GM18907 (cell line): ENCODE measurements at regions not wholly inside any gene's neighbourhood (a gene's known extent, or its start where the extent isn't known, plus 50 kb on each side); places are given as distances from the start of the nearest gene placed in this dataset.
"Not testable (repeated sequence)": the region's sequence is repeated elsewhere in the genome, so short reads cannot be mapped to it uniquely, and the experiment has no call there.

ENCODE experiments used
- ATAC-seq: cut with Tn5 transposase; IDR thresholded peaks from one replicate; pipeline ENCODE4 v1.9.1; 2021; ENCODE audit warnings: mild to moderate bottlenecking, moderate library complexity; ENCODE audit not compliant: unreplicated experiment

- ATAC-seq: no peak
Observed at GRCh38 chr3:194938845-194939531, 253.3 kb downstream of the FAM43A start.

- ATAC-seq: no peak
Observed at GRCh38 chr3:194939532-194939909, 253.8 kb downstream of the FAM43A start.

- no peak for ATAC-seq
Observed at GRCh38 chr3:194939949-194940770, 254.5 kb downstream of the FAM43A start.

GRCh38 chr3:194941360-194941955 lies 255.8 kb downstream of the FAM43A start:
- no peak for ATAC-seq

- no peak for ATAC-seq
Observed at GRCh38 chr3:194941956-194942511, 256.4 kb downstream of the FAM43A start.

- ATAC-seq: no peak
Observed at GRCh38 chr3:194944526-194944925, 258.8 kb downstream of the FAM43A start.

- ATAC-seq: no peak
Observed at GRCh38 chr3:194945508-194945907, 259.8 kb downstream of the FAM43A start.

GRCh38 chr3:194946091-194946490 lies 260.4 kb downstream of the FAM43A start:
- no peak for ATAC-seq

- ATAC-seq: no peak
Observed at GRCh38 chr3:194949592-194949991, 263.9 kb downstream of the FAM43A start.

GRCh38 chr3:194950906-194951628 lies 265.4 kb downstream of the FAM43A start:
- no peak for ATAC-seq

- not testable (repeated sequence) for ATAC-seq
Observed at GRCh38 chr3:194951629-194951920, 265.9 kb downstream of the FAM43A start.

- ATAC-seq: no peak
Observed at GRCh38 chr3:194951931-194952582, 266.4 kb downstream of the FAM43A start.

GRCh38 chr3:194952841-194953241 lies 267.2 kb downstream of the FAM43A start:
- ATAC-seq: no peak

GRCh38 chr3:194953291-194953690 lies 267.6 kb downstream of the FAM43A start:
- no peak for ATAC-seq

- ATAC-seq: no peak
Observed at GRCh38 chr3:194955546-194955945, 269.9 kb downstream of the FAM43A start.

GRCh38 chr3:194955979-194956696 lies 270.5 kb downstream of the FAM43A start:
- ATAC-seq: no peak

GRCh38 chr3:194956697-194957396 lies 271.2 kb downstream of the FAM43A start:
- no peak for ATAC-seq

GRCh38 chr3:194957743-194958240 lies 272.1 kb downstream of the FAM43A start:
- no peak for ATAC-seq

GRCh38 chr3:194959217-194959616 lies 273.5 kb downstream of the FAM43A start:
- no peak for ATAC-seq
